ENCODE measurements at regions not wholly inside any gene's neighbourhood (a gene's known extent, or its start where the extent isn't known, plus 50 kb on each side); places are given as distances from the start of the nearest gene placed in this dataset.

GRCh38 chr7:67863911-67864310 is 867.3 kb downstream of the TYW1 start:
- no peak overlapping the region for H3K27ac ChIP-seq (ENCODE audit: low read depth, low read length)
- H3K9me2 ChIP-seq (replicated peaks; ENCODE audit: control insufficient read depth, low read length), result no peaks in the 10 kb centered on the region
- H3K36me3 ChIP-seq (ENCODE audit: control insufficient read depth, low read length), result no peaks in the 10 kb centered on the region
- TF ChIP-seq EZH2phosphoT487 (IDR thresholded peaks at IDR 0.05; ENCODE audit: borderline replicate concordance, low read length) (no peak), CTCF (IDR thresholded peaks at IDR 0.05; ENCODE audit: low read depth, low read length, poor library complexity, severe bottlenecking) (no peak)
- H3K9me3 ChIP-seq (ENCODE audit: control insufficient read depth, insufficient read depth, low read length), result peaks cover 21% of the 10 kb centered on the region; the same call in 1 of the 2 replicates
- no peak overlapping the region for H3K4me2 ChIP-seq (ENCODE audit: low read length)
- no peaks in the 10 kb centered on the region for H3F3A ChIP-seq (ENCODE audit: control insufficient read depth, insufficient read depth)
- H3K4me3 ChIP-seq (ENCODE audit: low read length), result no peak overlapping the region
- H3K4me1 ChIP-seq (ENCODE audit: control insufficient read depth, low read length), result no peaks in the 10 kb centered on the region
- no peaks in the 10 kb centered on the region for H4K20me1 ChIP-seq (ENCODE audit: control insufficient read depth, insufficient read depth, low read depth, low read length)
- H3K79me2 ChIP-seq (ENCODE audit: control insufficient read depth, low read length), result no peaks in the 10 kb centered on the region
- H3K27me3 ChIP-seq (ENCODE audit: control insufficient read depth, low read length), result no peaks in the 10 kb centered on the region

DNA sequence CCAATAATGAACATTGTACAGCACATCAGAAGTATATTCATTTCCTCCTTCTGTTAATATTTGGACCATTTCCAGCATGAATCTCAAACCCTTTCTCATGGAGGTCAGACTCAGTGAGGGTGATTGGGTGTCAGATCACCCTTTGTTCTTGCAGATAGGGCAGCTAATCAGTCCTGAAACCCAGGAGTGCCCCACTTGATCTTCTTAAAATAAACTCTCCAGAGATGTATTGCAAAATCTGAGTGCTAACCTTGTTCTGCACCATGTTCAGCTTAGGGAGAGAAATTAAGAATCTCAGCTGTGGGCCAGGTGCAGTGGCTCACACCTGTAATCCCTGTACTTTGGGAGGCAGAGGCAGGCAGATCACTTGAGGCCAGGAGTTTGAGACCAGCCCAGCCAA is 869.4 kb downstream of the TYW1 start:
- Histone ChIP-seq H3K4me3 (ENCODE audit: low read length) (no peak overlapping the region), H3F3A (ENCODE audit: control insufficient read depth, insufficient read depth) (no peaks in the 10 kb centered on the region), H3K36me3 (ENCODE audit: control insufficient read depth, low read length) (no peaks in the 10 kb centered on the region), H3K9me3 (ENCODE audit: control insufficient read depth, insufficient read depth, low read length) (peaks cover 18% of the 10 kb centered on the region; the same call in 1 of the 2 replicates), H3K4me1 (ENCODE audit: control insufficient read depth, low read length) (no peaks in the 10 kb centered on the region), H3K27me3 (ENCODE audit: control insufficient read depth, low read length) (no peaks in the 10 kb centered on the region), H3K4me2 (ENCODE audit: low read length) (no peak overlapping the region), H3K9me2 (replicated peaks; ENCODE audit: control insufficient read depth, low read length) (no peaks in the 10 kb centered on the region), H3K79me2 (ENCODE audit: control insufficient read depth, low read length) (no peaks in the 10 kb centered on the region), H3K27ac (ENCODE audit: low read depth, low read length) (no peak overlapping the region), H4K20me1 (ENCODE audit: control insufficient read depth, insufficient read depth, low read depth, low read length) (no peaks in the 10 kb centered on the region)
- TF ChIP-seq EZH2phosphoT487 (IDR thresholded peaks at IDR 0.05; ENCODE audit: borderline replicate concordance, low read length) (no peak), CTCF (IDR thresholded peaks at IDR 0.05; ENCODE audit: low read depth, low read length, poor library complexity, severe bottlenecking) (no peak)

DNA sequence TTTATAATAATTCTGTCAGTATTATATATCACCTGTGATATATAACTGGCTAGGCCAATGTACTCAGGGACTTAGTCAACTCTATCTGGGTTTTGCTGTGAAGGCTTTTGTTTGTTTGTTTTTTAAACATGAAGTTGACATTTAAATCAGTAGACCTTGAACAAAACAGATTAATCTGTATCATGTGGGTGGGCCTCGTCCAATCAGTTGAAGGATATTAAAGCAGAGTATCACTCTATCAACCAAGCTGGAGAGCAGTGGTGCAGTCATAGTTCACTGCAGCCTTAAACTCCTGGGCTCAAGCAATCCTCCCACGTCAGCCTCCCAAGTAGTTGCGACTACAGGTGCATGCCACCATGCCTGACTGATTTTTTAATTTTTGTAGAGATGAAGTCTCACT is 870.2 kb downstream of the TYW1 start:
- TF ChIP-seq CTCF (IDR thresholded peaks at IDR 0.05; ENCODE audit: low read depth, low read length, poor library complexity, severe bottlenecking), result no peak
- TF ChIP-seq EZH2phosphoT487 (IDR thresholded peaks at IDR 0.05; ENCODE audit: borderline replicate concordance, low read length), result no peak
- H4K20me1 ChIP-seq (ENCODE audit: control insufficient read depth, insufficient read depth, low read depth, low read length), result no peaks in the 10 kb centered on the region
- H3K4me1 ChIP-seq (ENCODE audit: control insufficient read depth, low read length), result no peaks in the 10 kb centered on the region
- no peak overlapping the region for H3K27ac ChIP-seq (ENCODE audit: low read depth, low read length)
- no peaks in the 10 kb centered on the region for H3K36me3 ChIP-seq (ENCODE audit: control insufficient read depth, low read length)
- H3K4me3 ChIP-seq (ENCODE audit: low read length), result no peak overlapping the region
- H3K4me2 ChIP-seq (ENCODE audit: low read length), result no peak overlapping the region
- no peaks in the 10 kb centered on the region for H3K27me3 ChIP-seq (ENCODE audit: control insufficient read depth, low read length)
- no peaks in the 10 kb centered on the region for H3K79me2 ChIP-seq (ENCODE audit: control insufficient read depth, low read length)
- H3F3A ChIP-seq (ENCODE audit: control insufficient read depth, insufficient read depth), result no peaks in the 10 kb centered on the region
- peaks cover 10% of the 10 kb centered on the region; the same call in 1 of the 2 replicates for H3K9me3 ChIP-seq (ENCODE audit: control insufficient read depth, insufficient read depth, low read length)
- no peaks in the 10 kb centered on the region for H3K9me2 ChIP-seq (replicated peaks; ENCODE audit: control insufficient read depth, low read length)

DNA sequence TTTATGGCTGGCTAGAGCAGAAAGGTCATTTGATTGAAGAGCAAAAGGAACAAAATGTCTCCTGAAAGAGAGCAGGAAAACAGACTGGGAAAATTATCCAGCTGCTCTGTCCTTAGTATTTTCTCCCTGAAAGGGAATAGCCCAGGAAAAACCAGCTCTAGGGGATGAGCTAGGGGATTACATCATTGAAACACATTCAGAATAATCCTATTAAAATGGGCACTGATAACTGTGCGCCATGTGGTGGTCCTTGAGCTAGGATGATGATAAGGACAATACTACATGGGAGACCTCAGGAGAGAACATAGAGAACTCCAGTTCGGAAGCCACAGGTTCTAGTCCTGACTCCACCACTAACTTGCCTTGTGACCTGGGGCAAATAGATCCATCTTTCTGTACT is 873.8 kb downstream of the TYW1 start:
- H3K9me3 ChIP-seq (ENCODE audit: control insufficient read depth, insufficient read depth, low read length), result no peaks in the 10 kb centered on the region
- no peak for TF ChIP-seq CTCF (IDR thresholded peaks at IDR 0.05; ENCODE audit: low read depth, low read length, poor library complexity, severe bottlenecking)
- TF ChIP-seq EZH2phosphoT487 (IDR thresholded peaks at IDR 0.05; ENCODE audit: borderline replicate concordance, low read length), result no peak

More for the DNA sequence above, 873.8 kb downstream of the TYW1 start:
- H3F3A ChIP-seq (ENCODE audit: control insufficient read depth, insufficient read depth), result no peaks in the 10 kb centered on the region
- H3K27me3 ChIP-seq (ENCODE audit: control insufficient read depth, low read length), result no peaks in the 10 kb centered on the region
- no peak overlapping the region for H3K27ac ChIP-seq (ENCODE audit: low read depth, low read length)
- H3K4me2 ChIP-seq (ENCODE audit: low read length), result no peak overlapping the region
- no peak overlapping the region for H3K4me3 ChIP-seq (ENCODE audit: low read length)
- no peaks in the 10 kb centered on the region for H4K20me1 ChIP-seq (ENCODE audit: control insufficient read depth, insufficient read depth, low read depth, low read length)
- H3K79me2 ChIP-seq (ENCODE audit: control insufficient read depth, low read length), result no peaks in the 10 kb centered on the region
- no peaks in the 10 kb centered on the region for H3K4me1 ChIP-seq (ENCODE audit: control insufficient read depth, low read length)
- no peaks in the 10 kb centered on the region for H3K9me2 ChIP-seq (replicated peaks; ENCODE audit: control insufficient read depth, low read length)
- no peaks in the 10 kb centered on the region for H3K36me3 ChIP-seq (ENCODE audit: control insufficient read depth, low read length)

All from DOHH2 (cell line).